ENCODE measurements at regions not wholly inside any gene's neighbourhood (a gene's known extent, or its start where the extent isn't known, plus 50 kb on each side); places are given as distances from the start of the nearest gene placed in this dataset.

DNA sequence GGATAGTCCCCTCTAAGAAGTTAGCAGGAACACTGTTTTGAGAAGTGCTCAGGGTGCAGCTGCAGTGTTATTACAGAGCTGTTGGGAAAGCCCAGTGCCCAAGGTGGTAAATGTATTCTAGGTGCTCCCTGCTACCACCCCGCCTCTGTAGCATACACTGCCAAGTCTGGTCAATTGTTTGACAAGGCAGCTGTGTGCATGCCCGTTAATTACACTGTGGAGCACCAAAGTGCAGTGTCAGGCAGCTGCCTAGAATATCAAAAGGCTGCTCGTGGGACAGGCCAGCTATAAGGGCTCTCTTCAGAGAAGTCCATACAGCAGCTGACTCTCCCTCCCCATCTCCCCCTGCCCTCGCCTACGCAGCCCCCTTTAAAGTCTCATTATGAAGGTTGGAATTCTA is 99.9 kb upstream of the KLHL13 start:
- TF ChIP-seq ZNF274 (IDR thresholded peaks at IDR 0.05; ENCODE audit: low read depth, low read length) (no peak), YY1 (IDR thresholded peaks at IDR 0.05; ENCODE audit: insufficient read depth, insufficient read length) (no peak)
